HG02798 (cell line): ENCODE measurements at regions not wholly inside any gene's neighbourhood (a gene's known extent, or its start where the extent isn't known, plus 50 kb on each side); places are given as distances from the start of the nearest gene placed in this dataset.

ENCODE experiments used
- ATAC-seq: cut with Tn5 transposase; IDR thresholded peaks from one replicate; pipeline ENCODE4 v1.9.1; 2021; ENCODE audit warnings: mild to moderate bottlenecking; ENCODE audit not compliant: unreplicated experiment, poor library complexity

DNA sequence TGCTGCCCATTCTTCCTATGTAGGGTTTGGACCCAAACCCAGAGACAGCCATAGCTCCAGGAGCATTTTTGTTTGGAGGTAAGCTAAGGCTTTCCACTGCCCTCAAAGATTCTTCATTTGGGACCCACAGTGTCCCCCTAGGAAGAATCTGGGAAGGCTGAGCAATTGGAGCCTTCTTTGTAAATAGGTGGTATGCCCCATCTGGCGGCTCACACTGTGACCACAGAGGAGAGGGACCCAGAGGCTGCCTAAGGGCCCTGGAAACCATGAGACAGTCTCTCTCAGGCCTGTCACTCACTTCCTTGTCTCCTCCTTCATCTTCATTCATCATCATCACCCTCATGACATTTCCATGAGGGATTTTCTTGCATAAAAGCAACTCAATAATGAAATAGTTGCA lies 215.4 kb upstream of the OSR1 start:
- no peak for ATAC-seq

- ATAC-seq: no peak
Measured at GRCh38 chr2:19571773-19572172, 213.3 kb upstream of the OSR1 start.

DNA sequence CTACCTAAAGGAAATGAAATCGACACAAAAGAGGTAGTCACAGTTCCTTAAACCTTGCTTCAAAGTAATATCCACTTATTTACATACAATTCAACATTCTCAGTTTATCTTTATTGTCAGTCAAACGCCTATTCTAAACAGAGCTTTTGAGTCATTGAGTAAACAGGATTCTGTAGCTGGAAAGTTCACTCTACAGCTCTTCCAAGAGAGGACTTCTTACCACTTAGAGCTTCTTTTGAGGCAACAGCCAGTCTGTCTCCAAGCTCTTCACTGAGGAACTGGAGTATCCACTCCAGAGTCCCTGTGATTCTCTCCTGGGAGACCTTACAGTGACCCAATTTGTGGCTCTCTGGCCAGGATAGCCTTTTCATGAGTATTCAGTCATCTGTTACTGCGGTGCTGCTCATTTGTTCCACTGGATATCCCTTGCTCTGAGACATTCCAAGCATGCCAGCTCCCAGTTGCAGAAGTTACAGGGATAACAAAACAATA lies 210.9 kb upstream of the OSR1 start:
- ATAC-seq: no peak

GRCh38 chr2:19568809-19569208 lies 210.4 kb upstream of the OSR1 start:
- ATAC-seq: no peak

GRCh38 chr2:19560785-19561184 lies 202.4 kb upstream of the OSR1 start:
- no peak for ATAC-seq

DNA sequence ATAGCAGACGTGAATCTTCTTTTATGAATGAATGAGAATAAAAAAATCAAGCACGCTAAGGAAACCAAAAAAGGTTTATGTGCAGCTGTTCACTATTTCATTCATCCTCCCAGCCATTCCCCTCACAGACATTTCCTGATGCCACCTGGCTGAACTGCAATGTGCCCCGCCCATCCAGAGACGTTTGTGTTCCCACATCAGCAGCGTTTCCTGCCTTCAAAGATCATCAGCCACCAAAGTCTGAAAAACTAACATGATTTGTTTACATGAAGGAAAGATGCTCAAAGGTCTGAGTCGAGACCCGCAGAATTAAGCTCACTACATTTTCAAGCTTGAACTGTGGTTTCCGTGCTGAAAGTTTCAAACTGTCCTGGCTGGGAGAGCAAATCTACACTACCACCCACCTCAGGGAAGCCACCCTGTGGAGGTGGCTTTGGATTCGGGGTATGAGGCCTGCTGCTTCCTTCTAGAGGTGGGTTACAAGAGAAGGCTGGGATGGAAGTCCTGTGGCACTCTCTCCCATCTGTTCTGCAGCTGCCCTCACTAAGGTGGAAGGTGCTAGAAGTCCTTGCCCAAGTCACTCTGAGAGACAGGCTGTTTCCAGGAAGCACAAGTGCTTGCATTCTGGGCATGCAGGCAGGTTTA lies 201.3 kb upstream of the OSR1 start:
- no peak for ATAC-seq

DNA sequence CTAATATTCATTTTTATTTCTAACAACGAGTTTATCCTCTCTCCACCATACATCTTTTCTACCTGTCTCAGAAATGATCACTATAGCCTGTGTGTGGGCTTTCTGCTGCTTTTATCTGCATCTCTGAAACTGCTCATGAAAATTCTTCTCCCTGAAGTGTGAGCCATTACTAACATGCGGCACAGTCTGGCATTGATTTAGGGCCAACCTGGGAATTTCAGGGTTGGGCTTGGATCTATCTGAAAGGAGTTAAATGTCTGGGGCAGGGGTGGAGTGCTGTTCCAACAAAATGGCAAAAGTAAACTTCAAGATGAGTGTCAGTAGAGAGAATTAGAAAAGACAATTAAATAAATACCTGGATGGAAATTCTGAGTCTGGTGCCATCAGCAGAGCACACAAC lies 198.2 kb upstream of the OSR1 start:
- ATAC-seq: no peak

- ATAC-seq: peak; percentile 56
Measured at GRCh38 chr2:19554520-19554919, 196.1 kb upstream of the OSR1 start.

- ATAC-seq: no peak
Measured at GRCh38 chr2:19552270-19552669, 193.8 kb upstream of the OSR1 start.

DNA sequence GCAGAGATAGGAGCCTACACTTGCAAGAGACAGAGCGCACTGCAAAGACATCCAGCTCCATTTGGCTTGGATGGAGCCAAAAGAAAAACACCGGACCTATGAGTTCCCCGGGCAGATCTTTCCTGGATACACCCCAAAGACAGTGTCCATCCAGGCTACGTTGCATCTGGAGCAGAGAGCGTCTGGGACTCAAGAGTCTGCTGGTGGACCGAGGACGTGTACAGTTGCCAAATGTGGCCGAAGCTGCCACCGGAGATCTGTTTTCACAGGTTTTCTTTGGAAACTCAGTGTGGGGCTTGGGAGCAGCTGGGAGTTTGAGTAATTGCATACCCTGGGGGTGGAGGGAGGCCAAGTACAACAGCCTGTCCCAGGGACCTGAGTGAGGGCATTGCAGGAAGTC lies 192.3 kb upstream of the OSR1 start:
- no peak for ATAC-seq

DNA sequence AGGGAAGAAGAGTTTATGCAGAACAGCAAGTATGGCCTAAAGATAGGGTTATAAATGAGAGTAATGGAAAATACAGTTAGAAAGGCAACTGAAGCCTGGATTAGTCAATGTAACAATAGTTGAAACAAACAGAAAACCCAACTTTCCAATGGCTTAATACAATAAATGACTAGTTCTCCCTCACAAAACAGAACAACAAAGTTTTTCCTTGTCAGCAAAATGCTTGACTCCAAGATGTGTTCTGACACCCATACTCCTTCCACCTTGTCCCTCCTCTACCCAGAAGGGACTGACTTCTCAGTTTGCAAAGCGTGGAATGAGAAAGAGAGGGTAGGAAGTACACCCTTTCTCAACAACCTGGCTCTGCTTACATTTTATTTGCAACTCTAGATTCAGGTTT lies 191.4 kb upstream of the OSR1 start:
- ATAC-seq: no peak

DNA sequence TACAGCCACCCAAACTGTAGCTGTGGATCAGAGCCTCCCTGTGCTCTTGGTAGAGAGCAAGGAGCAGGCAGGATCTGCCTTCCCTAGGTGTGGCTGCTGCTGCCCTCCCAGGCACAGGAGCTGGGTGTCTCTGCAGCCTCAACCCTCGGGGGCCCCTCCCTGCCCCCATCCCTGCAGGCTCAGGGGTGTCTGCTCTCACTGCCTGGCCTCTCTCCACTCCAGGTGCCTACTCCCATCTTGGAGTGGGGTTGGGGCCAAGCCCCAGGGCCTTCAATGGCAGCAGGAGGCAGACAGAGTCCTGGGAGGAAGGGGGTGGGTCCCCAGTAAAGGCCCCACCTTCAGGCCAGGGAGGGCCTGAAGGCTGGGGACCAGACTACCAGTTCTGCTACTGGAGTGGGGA lies 189.7 kb upstream of the OSR1 start:
- no peak for ATAC-seq

DNA sequence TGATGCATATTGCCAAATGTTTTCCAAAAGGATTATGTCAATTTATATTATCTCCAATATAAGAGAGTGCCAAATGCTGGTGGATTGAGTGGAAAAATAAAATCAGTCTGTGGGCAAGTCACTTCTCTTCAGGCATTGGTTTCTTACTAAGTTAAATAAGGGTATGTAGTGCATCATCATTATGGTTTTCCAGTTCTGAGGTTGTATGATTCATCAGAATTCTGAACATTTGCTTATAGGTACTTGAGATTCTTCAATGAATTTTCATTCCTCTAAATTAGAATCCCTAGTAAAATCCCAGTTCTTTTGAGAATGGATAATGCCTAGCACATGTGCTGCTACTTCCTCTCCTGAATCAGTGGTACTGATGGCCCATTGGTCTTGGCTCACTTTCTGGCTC lies 188.9 kb upstream of the OSR1 start:
- ATAC-seq: no peak

- no peak for ATAC-seq
Measured at GRCh38 chr2:19545507-19545906, 187.1 kb upstream of the OSR1 start.

DNA sequence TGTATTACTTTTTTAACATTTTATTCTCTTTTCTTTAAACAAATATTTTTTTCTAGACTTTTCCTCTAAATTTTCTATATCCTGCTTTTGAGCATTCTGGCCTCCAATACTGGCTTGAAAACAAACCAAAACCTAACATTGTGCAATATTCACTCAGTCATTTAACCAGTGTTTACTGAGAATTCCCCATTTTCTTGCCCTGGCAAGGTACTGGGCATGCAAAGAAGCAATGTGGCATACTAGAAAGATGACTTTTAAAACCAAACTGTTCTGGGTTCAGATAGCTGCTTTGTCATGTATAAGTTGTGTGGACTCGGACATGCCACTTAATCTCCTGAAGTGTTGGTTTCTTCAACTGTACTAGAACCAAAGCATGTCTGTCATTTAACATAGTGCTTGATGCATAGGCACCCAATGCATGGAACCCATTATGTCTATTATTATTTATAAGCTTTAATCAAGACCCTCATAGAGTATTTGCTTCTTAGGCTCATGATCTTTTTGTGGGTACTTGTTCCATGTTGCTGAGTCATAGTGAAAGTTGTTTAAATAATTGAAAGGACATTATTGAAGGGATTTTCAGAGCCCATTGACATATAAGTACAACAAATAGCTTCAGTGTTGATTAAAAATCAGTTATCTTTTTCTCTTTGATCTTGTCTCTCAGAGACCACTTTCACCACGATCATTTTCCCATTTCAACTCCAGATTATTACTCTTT lies 185.4 kb upstream of the OSR1 start:
- ATAC-seq: no peak

DNA sequence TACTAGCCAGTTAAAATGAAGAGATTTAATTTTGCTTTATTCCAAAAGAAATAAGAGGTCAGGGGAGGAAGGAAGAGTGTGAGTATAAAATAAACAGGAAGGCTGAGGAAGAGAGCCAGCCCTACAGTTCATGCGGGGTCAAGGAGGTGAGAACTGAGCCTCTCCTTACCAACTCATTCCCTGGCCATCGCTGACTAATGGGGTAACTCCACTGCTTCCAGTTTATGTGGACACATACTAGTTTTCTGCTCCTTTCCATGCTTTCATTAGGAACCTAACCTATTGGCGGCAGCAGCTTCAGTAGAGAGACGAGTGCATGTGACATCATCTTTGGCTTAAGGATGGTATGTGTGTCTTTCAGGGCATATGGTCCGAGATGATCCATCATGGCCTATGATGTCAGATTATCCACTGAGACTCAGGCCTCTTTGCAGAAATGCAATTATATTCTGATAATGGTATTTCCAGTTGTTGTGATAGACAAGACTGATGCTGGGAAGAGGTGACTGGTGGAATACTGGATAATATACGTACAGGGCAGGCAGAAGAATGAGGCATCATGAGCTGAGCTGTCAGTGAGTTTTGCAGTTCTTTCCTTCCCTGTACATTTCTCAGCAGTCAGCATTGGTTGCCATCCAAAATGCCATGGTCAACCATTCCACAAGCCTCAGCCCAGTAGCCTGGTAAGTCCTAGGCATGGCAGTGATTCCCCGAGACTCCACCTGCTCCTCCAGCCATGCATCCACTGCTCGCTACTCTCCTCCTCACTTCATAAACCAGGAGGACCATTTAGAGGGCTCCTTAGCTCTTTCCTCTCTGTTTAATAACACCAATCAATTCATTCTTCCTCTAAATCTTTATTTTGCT lies 184.6 kb upstream of the OSR1 start:
- ATAC-seq: no peak

GRCh38 chr2:19541884-19542283 lies 183.5 kb upstream of the OSR1 start:
- ATAC-seq: no peak

- ATAC-seq: no peak
Measured at GRCh38 chr2:19540739-19541525, 182.5 kb upstream of the OSR1 start.

- peak; percentile 41 for ATAC-seq
Measured at GRCh38 chr2:19538411-19538963, 180.1 kb upstream of the OSR1 start.

- ATAC-seq: no peak
Measured at GRCh38 chr2:19536136-19536535, 177.7 kb upstream of the OSR1 start.
